ENCODE measurements at regions not wholly inside any gene's neighbourhood (a gene's known extent, or its start where the extent isn't known, plus 50 kb on each side); places are given as distances from the start of the nearest gene placed in this dataset.

DNA sequence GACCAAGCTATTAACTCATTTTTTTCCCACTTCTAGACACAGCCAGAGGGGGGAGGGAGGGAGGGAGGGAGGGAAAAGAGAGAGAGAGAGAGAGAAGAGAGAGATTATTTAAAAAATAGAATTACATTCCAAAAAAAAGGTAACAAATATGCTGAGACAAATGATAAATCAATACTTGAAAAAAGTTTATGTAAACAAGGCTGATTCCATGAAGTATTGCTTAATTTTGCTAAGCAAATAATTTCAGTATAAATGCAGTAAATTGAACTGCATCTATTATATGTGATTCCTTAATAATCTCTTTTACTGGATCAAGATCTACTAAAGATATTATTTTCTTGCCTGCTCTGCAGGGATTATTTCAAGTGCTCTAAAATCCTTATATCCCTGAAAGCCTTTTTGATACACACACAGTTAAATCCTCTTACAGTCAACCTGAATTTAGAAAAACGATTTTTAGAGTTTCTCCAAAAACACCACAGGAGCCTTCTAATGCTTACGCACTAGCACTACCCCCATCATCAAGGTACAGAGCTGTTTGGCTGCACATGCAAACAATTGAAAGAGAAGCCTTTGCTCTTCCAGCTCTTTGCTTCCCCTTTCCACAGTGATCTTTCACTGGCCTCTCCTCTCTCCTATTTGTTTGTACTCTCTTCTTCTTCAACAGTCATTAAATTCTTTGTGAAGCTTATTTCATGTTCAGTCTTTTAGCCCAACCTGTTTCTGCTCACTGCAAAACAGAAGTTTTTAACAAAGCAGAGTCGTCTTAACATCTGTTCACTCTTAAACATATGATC, 426.3 kb upstream of the FAM241A start:
- DNase-seq (ENCODE audit: low spot score), result no peak

DNA sequence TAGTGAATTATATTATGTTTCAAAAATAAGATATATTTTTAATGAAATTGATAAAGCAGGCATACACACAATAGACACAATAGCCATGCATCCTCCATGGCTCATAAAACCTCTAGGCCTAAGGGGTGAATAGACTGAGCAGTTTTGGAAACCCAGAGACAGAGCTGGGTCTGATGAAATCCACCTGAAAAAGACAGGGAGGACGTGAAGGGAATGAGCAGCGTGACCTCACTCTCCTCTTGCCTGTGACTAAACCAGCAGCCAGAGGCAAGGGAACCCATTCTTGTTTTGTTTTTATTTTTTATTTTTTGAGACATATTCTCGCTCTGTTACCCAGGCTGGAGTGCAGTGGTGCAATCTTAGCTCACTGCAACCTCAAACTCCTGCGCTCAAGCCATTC, 424.4 kb upstream of the FAM241A start:
- no peak for DNase-seq (ENCODE audit: low spot score)

DNA sequence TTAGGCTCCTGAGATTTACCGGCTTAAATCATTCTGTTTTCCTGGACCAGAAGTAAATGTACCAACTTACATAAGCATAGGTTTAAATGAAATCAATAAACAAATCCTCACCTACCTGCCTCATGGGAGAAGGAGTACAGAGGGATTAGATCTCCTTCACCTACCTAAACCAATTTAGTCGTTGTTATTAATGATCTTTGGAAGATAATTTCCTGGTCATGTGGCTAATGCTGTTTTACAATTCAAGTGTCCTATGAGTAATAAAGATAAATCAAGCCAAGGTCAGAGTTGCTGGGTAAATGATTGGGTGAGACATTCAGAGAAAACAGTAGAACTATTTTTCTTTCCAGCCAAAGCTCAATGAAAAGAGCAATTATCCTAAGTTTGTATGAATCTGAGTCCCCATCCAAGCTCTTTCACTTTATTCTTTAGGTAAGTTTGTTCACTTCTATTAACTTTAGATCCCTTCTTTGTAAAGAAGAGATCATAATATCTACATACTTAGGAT, 423.0 kb upstream of the FAM241A start:
- no peak for DNase-seq (ENCODE audit: low spot score)

DNA sequence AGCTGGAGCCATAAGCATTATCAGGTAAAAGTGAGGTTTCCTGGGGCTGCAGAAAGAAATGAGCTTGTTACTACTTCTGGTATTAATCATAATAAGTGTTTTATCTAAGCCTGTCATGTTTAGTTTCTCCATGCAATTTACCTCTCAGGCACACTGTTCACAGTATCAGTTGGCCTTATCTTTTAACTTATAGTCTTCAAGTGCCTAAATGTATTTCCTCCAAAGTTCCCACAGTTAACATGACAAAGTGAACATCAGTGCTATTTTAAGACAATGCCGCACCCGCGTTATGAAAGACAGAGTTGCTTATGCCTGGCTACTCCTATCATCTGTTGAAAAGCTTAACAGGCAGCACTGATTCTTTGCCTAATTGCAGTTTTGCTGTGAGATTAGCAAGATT, 408.7 kb upstream of the FAM241A start:
- DNase-seq (ENCODE audit: low spot score), result no peak

DNA sequence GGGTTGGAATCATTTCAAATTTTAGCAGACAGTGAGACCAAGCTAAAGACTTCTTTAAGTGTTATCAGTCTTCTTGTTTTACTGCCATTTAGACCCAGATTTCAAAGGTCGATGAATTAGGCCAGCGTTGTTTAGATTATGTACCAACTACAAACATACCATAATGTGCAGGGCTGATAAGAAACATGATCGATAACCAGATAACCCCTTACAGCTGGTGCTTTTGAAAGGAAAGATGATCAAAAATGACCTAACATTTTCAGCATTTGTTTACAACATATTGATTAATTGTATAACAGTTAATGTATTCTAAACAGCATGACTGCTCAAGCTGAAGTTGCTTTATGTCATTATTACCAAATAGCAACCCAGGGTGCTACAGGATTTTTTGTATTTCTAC, 400.4 kb upstream of the FAM241A start:
- DNase-seq (ENCODE audit: low spot score), result no peak

DNA sequence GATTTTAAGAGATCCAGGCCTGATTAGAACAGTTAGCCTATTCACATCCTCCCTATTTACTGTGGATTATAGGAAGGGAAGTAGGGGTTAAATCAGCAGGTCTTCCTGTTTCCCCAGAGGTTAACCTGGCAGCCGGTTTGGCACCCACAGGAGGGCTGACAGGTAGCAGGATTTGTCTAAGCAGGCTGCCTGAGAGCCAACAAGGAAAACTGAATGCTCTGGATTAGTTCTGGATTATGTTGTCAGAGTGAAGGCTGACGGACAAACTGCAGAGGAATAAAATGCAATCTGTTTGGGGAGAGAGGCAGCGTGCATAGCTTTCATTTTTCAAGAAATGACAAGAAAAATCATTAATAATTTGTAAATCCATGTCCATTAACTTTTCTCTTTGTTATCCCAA, 397.1 kb upstream of the FAM241A start:
- no peak for DNase-seq (ENCODE audit: low spot score)

DNA sequence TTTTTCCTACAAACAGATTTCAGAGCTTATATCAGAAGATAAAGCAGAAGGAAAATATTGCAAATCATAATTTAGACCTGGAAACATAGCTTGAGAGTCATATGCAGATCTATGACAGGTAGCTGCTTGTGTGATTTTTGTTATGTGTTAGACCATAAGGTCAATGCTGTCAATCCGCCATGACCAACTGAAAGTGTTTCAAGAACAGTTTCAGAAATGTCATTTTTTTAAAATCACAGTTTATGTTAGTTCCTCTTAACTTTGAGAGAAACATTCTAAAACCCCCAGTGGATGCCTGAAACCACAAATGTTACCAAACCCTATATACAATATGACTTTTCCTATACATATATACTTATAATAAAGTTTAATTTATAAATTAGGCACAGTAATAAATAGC, 391.3 kb upstream of the FAM241A start:
- no peak for DNase-seq (ENCODE audit: low spot score)

DNA sequence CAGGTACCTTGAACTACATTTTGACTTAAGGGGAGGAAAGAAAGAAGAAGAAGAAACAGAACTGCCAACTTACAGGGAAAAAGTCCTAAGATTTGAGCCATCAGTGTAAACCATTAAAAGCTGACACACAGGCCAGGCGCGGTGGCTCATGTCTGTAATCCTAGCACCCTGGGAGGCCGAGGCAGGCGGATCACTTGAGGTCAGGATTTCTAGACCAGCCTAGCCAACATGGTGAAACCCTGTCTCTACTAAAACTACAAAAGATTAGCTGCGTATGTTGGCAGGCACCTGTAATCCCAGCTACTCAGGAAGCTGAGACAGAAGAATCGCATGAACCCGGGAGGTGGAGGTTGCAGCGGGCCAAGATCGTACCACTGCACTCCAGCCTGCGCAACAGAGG, 389.7 kb upstream of the FAM241A start:
- DNase-seq (ENCODE audit: low spot score), result no peak

DNA sequence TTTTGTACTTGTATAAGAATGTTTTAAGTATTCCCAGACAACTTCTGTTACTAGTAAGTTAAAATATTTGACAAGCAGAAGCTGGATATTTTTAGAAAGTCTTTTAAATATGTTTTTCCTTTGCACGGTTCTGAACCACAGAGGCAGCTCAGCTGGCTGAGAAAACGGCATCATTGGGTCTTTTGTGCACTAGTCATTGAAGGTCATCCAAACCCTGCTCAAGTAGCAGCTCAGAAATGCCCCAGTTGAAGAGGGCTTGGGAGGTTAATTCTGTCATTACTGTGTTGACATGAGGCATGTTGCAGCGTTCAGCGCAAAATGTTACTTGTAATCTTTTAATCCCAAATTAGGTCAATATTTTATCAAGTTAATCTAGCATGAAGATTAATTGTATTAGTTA, 383.7 kb upstream of the FAM241A start:
- DNase-seq (ENCODE audit: low spot score), result no peak

DNA sequence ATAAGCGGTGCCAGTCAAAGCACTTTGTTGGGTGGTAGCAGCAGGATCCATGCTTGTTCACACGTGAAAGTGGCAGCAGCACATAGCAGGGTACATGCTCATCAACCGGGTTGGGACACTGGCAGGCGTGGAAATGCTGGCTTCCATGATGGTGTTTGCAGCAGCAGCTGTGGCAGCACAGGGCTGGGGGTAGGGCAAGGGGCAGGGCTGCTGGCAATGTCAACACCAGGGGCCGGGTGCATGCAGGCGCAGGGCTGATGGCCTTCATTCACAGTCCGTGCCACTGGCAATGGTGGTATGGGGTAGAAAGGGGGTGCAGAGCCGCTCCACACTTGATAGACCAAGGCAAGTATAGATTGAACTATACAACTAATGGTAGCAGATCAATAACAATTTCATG, 374.7 kb upstream of the FAM241A start:
- DNase-seq (ENCODE audit: low spot score), result no peak

DNA sequence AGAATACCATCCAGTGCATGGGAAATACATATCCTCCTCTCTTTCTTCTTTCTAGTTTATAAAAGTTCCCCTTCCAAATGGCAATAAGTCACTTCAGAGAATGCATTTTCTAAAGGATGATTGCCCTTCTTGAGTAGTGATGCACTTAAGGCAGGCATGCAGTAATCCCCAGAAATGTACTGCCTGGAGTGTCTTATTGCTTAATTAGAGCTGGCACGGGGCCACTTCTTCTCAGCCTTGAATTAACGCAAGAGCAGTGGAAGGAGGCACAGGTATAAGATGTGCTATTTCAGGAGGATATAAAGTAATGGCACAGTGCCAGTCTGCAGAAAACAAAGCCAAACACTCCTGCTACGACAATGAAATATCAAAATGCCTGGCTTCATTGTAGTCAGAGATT, 371.4 kb upstream of the FAM241A start:
- no peak for DNase-seq (ENCODE audit: low spot score)

DNA sequence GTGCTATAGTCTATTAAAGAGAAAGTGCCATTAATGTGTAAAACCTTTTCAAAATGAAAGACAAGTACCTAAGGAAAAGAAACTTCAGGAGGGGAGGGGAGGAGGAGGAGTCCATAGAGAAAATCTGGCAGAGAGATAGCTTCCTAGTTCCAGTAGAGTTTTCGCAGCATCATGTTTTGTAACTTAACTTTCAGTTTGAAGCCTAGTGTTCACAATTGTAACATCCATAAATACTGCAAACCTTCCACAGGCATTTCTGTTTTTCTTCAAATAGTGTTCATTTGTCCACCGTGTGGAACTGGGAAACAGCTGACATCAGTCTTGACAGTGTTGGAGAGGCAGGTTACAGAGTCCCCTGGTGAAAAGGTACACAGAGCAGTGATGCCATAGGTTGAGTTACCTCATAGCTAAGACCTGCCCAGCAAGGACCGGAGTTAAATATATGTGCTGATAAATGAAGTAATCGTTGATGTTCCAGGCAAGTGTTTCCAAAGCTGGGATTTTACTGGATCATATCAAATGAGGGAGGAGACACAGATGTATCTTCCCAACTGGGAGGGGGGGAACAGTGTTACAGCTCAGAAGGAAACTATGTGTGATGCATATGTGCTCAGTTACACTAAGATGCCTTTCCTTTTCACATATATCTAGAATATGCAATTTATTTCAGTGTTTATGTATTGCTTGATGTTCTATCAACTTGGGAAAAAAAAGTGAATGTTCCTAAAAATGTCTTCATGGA, 369.5 kb upstream of the FAM241A start:
- no peak for DNase-seq (ENCODE audit: low spot score)

DNA sequence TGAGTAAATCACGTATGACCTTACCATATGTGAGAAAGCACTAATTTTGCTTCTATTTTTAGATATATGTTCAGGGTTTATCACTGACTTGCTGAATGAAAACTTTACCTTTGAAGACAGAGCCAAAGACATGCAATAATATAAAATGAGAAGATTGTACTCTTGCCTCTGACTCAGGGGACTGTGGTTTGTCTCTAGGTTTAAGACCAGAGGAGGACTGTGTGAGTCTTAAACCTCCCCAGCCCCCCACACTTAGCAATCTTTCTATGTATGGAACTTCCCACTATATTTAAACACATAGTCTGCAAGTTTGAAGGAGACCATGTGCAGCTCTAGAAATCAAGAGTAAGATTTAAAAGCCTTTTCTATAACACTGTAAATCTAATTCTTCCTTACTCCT, 368.7 kb upstream of the FAM241A start:
- no peak for DNase-seq (ENCODE audit: low spot score)

DNA sequence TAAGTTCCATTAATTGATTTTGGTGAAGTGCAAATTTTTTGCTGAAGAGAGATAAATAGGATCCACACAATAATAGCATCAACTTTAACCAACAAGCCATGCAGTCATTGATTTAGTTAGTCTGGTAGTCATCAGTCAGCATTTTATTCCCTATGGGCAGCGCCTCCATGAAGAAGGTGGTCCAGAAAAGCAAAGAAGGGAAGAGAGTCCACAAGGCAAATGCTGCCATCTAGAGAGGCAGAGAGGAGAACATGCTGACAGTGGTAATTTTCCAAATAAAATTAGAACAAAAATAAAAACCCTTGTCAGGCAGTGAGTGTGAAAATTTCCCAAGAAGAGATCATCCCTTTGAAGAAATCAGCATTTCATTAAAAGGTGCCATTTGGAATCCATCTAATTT, 366.7 kb upstream of the FAM241A start:
- DNase-seq (ENCODE audit: low spot score), result no peak

DNA sequence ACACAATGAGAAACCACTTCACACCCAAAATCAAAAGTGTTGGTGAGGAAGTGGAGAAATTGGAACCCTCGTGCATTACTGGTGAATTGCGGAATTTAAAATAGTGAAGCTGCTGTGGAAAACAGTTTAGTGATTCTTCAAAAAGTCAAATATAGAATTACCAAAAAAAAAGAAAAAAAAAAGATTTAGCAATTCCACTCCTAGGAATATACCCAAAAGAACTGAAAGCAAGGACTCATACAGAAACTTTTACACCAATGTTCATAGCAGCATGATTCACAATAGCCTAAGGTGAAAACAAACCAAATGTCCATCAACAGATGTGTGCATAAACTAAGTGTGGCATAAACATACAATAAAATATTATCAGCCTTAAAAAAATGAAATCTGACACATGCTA, 364.3 kb upstream of the FAM241A start:
- DNase-seq (ENCODE audit: low spot score), result no peak

DNA sequence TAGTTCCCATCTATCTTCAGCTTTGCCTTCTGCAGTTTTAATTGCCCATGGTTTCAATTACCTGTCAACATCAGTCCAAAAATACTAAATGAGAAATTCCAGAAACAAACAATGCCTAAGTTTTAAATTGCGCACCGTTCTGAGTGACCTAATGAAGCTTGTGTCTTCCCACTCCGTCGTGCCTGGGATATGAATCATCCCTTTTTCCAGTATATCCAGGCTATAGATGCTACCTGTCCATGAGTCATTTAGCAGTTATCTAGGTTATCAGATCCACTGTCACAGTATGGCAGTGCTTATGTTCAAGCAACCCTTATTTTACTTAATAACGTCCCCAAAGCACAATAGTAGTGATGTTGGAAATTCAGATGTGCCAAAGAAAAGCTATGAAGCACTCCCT, 363.6 kb upstream of the FAM241A start:
- DNase-seq (ENCODE audit: low spot score), result no peak

DNA sequence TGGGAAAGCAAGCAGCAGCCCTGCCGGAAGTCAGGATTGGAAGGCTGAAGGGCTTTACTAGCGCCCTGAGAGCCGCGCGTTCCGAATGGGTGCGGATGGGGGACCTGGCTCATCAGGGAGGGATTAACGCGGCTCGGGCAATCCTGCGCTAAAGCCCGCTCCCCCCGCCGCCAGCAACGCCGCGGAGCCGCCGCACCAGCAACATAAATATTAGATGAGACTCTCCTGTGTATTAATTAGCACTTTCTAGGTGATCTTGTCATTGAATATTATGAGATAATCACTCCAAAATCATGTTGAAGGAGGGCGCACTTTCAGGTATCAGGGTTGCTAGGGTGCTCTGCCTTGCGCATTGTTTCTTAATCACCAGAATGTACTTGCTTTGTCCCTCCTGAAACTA, 357.2 kb upstream of the FAM241A start:
- no peak for DNase-seq (ENCODE audit: low spot score)

DNA sequence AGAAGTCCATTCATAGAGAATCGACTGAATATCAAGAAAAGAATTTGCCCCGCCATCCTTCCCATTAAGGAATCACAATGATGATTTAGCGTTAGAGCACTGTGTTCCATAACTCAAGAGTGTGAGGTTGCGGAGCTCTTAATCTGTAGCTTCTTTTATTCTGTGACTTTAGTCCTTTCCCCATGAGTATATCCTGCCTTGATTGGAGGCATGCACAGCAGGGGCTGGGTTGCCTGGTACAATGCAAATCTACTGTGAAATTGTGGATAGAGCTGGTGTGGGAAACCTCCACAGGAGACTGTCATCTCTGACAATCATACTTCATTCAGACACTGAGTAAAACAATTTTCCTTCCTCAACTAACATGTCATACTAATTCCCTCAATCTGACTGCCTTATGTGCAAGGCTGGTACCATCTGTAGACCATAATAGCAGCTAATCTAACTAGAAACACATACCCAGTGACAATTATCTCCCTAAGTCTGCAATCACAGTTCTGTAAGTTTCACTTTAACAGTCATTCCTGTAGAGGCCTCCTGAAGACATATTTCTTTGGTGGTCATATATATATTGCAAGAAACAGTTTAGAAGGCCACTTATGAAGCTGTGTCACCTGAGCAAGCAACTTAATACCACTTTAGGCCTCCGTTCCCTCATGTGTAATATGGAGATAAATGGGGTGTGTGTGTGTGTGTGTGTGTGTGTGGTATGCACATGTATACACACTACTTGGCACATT, 355.2 kb upstream of the FAM241A start:
- DNase-seq (ENCODE audit: low spot score), result no peak

DNA sequence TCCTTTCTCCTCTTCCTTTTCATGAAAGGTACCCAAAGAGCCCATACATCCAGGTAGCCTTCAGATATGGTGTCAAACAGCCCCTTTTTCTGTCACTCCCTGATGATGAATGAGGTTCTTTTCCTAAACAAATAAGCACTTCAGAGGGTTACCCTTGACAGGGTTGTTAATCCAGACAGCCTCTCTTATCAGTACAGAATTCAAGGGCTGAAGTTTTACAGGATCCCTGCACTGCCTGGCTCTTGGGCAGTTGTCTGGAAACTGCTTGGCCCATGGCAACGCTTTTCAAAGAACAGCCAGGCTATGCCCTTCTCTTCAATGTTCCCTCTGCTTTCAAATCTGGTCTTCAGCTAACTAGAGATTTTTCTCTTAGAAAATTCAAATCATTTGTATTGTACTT, 352.6 kb upstream of the FAM241A start:
- DNase-seq (ENCODE audit: low spot score), result no peak

DNA sequence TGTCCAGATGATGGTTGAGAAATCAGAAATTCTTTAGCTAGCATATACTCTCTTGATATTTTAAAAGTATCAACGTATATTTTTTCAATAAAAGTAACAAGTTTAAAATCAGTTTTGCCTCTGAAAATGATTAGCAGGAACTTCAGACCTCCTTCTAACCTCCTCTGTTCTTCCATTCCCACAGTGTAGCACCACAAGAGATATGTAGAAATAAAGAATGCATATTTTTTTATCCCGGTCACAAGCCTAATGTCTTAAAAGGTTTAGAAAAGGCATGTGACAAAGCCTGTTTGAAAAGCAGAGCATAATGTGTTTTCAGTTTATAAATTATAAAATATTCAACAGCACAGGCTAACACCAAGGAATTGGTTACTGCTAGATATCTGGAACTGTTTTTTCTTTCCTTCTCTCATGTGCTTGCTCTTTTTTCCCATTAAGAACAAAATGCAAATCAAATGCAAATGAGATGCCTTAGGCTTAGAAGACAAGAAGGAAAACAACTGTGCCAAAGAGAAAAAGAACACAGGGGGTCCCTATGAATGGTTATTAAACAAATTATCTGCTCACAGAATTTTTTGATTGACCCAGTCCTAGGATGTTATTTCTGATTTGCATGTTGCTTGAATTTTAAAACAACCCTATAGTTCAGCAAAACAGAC, 351.7 kb upstream of the FAM241A start:
- no peak for DNase-seq (ENCODE audit: low spot score)

DNA sequence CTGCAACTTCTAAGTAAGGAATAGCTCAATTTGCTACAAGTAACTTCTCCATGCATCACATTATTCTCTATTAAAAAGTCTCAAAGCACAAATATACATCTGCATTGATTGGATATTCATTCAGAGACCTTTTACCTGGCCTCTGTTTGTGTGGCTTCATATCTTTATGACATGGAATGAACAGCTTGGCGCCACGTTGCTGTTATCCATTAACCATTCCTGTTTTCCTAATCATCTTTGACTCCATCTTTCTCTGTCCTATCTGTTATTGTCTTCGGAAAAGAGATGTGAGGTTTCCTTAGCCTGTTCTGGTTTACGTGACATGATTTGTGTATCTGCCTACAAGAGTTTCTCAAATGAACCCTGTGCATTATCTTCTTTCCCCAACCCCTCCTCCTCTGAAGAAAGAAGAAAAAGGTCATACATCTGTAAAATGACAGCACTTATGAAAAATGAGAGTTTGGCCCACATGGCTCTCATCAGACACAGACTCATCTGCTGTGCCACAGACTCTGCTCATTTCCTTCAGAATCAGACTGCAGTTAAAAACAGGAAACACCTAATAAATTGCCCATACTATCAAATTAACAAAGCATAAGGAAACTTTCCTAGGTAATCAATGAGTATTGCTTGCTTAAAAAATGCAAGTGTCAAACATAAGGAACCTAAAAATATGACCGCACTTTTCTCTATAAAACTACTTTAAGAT, 347.6 kb upstream of the FAM241A start:
- DNase-seq (ENCODE audit: low spot score), result no peak

DNA sequence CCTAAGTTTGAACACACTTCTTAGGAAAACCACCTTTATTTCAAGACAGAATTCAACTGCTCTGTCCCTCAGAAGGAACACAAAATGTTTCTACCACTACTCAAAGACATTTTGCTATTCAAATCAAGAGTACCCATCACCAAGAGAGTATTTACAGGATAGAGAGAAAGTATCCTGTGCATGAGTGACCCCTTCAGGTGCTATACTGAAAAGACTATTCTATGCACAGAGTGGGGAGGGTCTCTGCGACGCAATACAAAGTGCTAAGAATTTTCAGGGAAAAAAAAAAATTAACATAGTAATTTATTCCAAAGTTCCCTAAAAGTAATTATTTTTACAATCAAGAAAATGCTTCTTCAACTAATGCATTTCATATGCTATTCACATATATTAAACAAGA, 346.4 kb upstream of the FAM241A start:
- DNase-seq (ENCODE audit: low spot score), result no peak
